Activated naive CD4-positive, alpha-beta T cell treated with anti-CD3 and anti-CD28 coated beads for 36 hours (primary cell): ENCODE measurements at regions not wholly inside any gene's neighbourhood (a gene's known extent, or its start where the extent isn't known, plus 50 kb on each side); places are given as distances from the start of the nearest gene placed in this dataset.

Experiments used
- CTCF ChIA-PET: fragments of 350-600 bp; sonication (Branson Sonifier 250); formaldehyde crosslinking; loops from one replicate; lab custom pipeline; 2021; ENCODE audit warnings: antibody characterized with exemption; lab: Charles Lee
- DNase-seq: peaks from one replicate; pipeline ENCODE4 v3.0.0-alpha.2; 2020
- H3K27ac Mint-ChIP-seq: one replicate; pipeline ENCODE4 v1.8.0; 2021; ENCODE audit warnings: mild to moderate bottlenecking, mixed read lengths
- H3K27me3 Mint-ChIP-seq: one replicate; pipeline ENCODE4 v1.8.0; 2021; ENCODE audit warnings: low read depth, mixed read lengths
- H3K36me3 Mint-ChIP-seq: one replicate; pipeline ENCODE4 v1.8.0; 2021; ENCODE audit warnings: low read depth, mixed read lengths
- H3K4me1 Mint-ChIP-seq: one replicate; pipeline ENCODE4 v1.8.0; 2021; ENCODE audit warnings: low read depth, mixed read lengths
- H3K4me3 Mint-ChIP-seq: one replicate; pipeline ENCODE4 v1.8.0; 2021; ENCODE audit warnings: mild to moderate bottlenecking, moderate library complexity, mixed read lengths
- H3K9me3 Mint-ChIP-seq: one replicate; pipeline ENCODE4 v1.8.0; 2021; ENCODE audit warnings: mixed read lengths
- intact Hi-C: fragments of 100-400 bp; cut with micrococcal nuclease; formaldehyde crosslinking; loops from one replicate; pipeline ENCODE4 v1.15.1; 2023

GRCh38 chr2:63790906-63791305, 50.8 kb upstream of the UGP2 start:
- Mint-ChIP-seq H3K9me3 (no peaks in the 10 kb centered on the region), H3K36me3 (no peaks in the 10 kb centered on the region), H3K4me1 (peaks cover 17% of the 10 kb centered on the region), H3K27ac (no peak overlapping the region), H3K4me3 (no peak overlapping the region), H3K27me3 (no peaks in the 10 kb centered on the region)
- CTCF ChIA-PET, result interaction anchor here (1.1 kb wide), 1 partner anchor 21 kb away, joined by 3 read pairs; no protein-coding TSS in a partner anchor
- no peak for DNase-seq
- intact Hi-C loops, result no loop called here

- H3K36me3 Mint-ChIP-seq, result no peaks in the 10 kb centered on the region
- peaks cover 17% of the 10 kb centered on the region for H3K4me1 Mint-ChIP-seq
- no peak overlapping the region for H3K4me3 Mint-ChIP-seq
- H3K27me3 Mint-ChIP-seq, result no peaks in the 10 kb centered on the region
- CTCF ChIA-PET, result interaction anchor here (1.1 kb wide), 1 partner anchor 21 kb away, joined by 3 read pairs; no protein-coding TSS in a partner anchor
- no peaks in the 10 kb centered on the region for H3K9me3 Mint-ChIP-seq
- no peak overlapping the region for H3K27ac Mint-ChIP-seq
- DNase-seq, result no peak
- intact Hi-C loops, result no loop called here
Observed at GRCh38 chr2:63791387-63791786, 50.3 kb upstream of the UGP2 start.
